ENCODE measurements at regions not wholly inside any gene's neighbourhood (a gene's known extent, or its start where the extent isn't known, plus 50 kb on each side); places are given as distances from the start of the nearest gene placed in this dataset.

DNA sequence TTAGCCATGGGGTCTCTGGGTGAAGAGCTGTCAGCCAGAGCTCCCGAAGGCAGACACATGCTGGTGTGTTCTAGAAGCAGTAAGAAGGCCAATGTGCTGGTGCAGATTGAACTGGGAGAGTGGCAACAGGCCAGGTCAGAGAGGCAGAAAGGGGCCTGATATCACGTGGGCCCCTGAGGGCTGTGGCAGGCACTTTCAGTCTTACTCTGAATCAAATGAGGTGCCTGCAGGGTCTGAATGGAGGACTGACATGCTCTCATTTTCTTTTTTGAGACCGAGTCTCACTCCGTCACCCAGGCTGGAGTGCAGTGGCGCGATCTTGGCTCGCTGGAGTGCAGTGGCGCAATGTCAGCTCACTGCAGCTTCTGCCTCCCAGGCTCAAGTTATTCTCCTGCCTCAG is 293.8 kb downstream of the ABCC12 start:
- H3K4me3 ChIP-seq (ENCODE audit: low read depth, low read length) = no peak overlapping the region
- TF ChIP-seq, protein P1, sequence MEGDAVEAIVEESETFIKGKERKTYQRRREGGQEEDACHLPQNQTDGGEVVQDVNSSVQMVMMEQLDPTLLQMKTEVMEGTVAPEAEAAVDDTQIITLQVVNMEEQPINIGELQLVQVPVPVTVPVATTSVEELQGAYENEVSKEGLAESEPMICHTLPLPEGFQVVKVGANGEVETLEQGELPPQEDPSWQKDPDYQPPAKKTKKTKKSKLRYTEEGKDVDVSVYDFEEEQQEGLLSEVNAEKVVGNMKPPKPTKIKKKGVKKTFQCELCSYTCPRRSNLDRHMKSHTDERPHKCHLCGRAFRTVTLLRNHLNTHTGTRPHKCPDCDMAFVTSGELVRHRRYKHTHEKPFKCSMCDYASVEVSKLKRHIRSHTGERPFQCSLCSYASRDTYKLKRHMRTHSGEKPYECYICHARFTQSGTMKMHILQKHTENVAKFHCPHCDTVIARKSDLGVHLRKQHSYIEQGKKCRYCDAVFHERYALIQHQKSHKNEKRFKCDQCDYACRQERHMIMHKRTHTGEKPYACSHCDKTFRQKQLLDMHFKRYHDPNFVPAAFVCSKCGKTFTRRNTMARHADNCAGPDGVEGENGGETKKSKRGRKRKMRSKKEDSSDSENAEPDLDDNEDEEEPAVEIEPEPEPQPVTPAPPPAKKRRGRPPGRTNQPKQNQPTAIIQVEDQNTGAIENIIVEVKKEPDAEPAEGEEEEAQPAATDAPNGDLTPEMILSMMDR (IDR thresholded peaks at IDR 0.05) = no peak
- no peak overlapping the region for H3K27ac ChIP-seq
- H3K36me3 ChIP-seq (ENCODE audit: control insufficient read depth, insufficient read depth, low read length) = no peaks in the 10 kb centered on the region
- no peak overlapping the region for H3K4me2 ChIP-seq (ENCODE audit: low read length)
- no peak overlapping the region for H3K9ac ChIP-seq
- no peaks in the 10 kb centered on the region for H3K9me3 ChIP-seq (ENCODE audit: control insufficient read depth, low read length)
- no peaks in the 10 kb centered on the region for H3K79me2 ChIP-seq
- H2AFZ ChIP-seq = no peak overlapping the region
- no peaks in the 10 kb centered on the region for H3K27me3 ChIP-seq (ENCODE audit: control insufficient read depth, insufficient read depth, low read length)
- no peaks in the 10 kb centered on the region for H3K4me1 ChIP-seq

DNA sequence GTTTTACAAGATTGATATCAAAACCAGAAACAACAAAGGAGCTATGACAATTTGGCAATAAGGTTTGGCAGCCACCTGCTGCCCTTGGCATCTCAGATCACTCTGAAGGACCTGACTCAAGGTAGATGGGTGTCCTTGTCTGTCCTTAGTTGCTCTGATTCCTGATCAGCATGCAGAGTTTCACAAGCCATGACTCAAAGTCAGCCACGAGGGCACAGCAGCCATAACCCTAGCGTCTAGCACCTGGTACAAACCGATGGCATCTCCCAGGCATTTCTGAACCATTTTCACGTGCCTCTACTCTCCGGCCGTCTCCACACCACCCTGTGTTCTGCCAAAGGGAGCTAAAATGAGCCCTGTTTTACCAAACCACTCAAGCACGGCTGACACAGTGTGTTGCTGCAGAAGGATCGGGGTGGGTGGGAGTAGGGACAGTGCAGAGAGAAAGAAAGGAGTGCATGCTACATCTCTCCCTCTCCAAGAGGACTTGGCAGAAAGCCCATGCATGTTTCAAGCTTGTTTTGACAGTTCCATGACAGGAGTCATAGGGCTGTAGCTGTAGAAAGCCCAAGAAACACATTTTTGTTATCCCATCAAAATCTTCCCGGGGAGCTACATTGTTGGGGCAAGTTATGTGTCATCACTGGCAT is 297.3 kb downstream of the ABCC12 start:
- Histone ChIP-seq H3K4me2 (ENCODE audit: low read length) (no peak overlapping the region), H3K4me3 (ENCODE audit: low read depth, low read length) (no peak overlapping the region)

DNA sequence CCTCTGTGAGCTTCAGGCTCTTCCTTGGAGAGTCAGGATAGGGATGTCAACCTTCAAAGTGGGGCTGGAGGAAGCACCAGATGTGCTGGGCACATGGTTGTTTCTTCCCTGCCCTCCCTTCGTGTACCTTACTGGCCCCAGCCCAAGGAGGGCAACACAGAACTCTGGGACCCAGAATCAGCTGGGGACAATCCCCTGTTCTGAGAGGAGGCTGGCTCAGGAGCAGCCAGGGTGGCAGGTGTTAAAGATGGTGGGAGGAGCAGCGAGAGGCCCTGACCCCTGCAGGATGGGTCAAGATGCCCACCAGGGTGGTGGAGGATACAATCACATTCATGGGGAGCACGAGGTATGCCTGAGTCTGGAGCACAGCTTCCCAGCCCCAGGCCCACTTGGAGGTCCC is 300.4 kb downstream of the ABCC12 start:
- H3K9ac ChIP-seq = no peak overlapping the region
- H3K9me3 ChIP-seq (ENCODE audit: control insufficient read depth, low read length) = no peaks in the 10 kb centered on the region
- H3K27ac ChIP-seq = no peak overlapping the region
- no peaks in the 10 kb centered on the region for H3K36me3 ChIP-seq (ENCODE audit: control insufficient read depth, insufficient read depth, low read length)
- no peak overlapping the region for H3K4me3 ChIP-seq (ENCODE audit: low read depth, low read length)
- no peaks in the 10 kb centered on the region for H3K4me1 ChIP-seq
- H3K4me2 ChIP-seq (ENCODE audit: low read length) = no peak overlapping the region
- H3K79me2 ChIP-seq = no peaks in the 10 kb centered on the region
- TF ChIP-seq, protein P1 (IDR thresholded peaks at IDR 0.05) = no peak
- no peaks in the 10 kb centered on the region for H3K27me3 ChIP-seq (ENCODE audit: control insufficient read depth, insufficient read depth, low read length)
- no peak overlapping the region for H2AFZ ChIP-seq

More for the DNA sequence above, 297.3 kb downstream of the ABCC12 start:
- TF ChIP-seq, protein P1 (IDR thresholded peaks at IDR 0.05) = no peak
- H3K9ac ChIP-seq = no peak overlapping the region
- no peaks in the 10 kb centered on the region for H3K9me3 ChIP-seq (ENCODE audit: control insufficient read depth, low read length)
- H3K79me2 ChIP-seq = no peaks in the 10 kb centered on the region
- H2AFZ ChIP-seq = no peak overlapping the region
- no peaks in the 10 kb centered on the region for H3K27me3 ChIP-seq (ENCODE audit: control insufficient read depth, insufficient read depth, low read length)
- no peaks in the 10 kb centered on the region for H3K4me1 ChIP-seq
- H3K36me3 ChIP-seq (ENCODE audit: control insufficient read depth, insufficient read depth, low read length) = no peaks in the 10 kb centered on the region
- no peak overlapping the region for H3K27ac ChIP-seq

DNA sequence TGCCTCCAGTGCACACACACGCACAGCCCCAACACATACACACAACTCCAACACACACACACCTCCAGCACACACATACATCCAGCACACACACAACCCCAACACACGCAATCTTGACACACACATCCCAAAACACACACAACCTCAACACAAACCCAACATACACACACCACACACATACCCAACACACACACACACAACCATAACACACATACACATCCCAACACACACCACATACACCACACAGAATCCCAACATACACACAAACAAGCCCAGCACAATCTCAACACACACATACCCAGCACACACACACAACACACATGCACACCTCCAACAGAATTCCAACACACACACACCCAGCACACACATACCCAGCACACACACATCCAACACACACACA is 301.1 kb downstream of the ABCC12 start:
- TF ChIP-seq, protein P1 (IDR thresholded peaks at IDR 0.05) = no peak
- no peaks in the 10 kb centered on the region for H3K36me3 ChIP-seq (ENCODE audit: control insufficient read depth, insufficient read depth, low read length)
- no peaks in the 10 kb centered on the region for H3K79me2 ChIP-seq
- no peaks in the 10 kb centered on the region for H3K27me3 ChIP-seq (ENCODE audit: control insufficient read depth, insufficient read depth, low read length)
- H3K27ac ChIP-seq = no peak overlapping the region
- no peak overlapping the region for H3K4me3 ChIP-seq (ENCODE audit: low read depth, low read length)
- no peaks in the 10 kb centered on the region for H3K4me1 ChIP-seq
- no peaks in the 10 kb centered on the region for H3K9me3 ChIP-seq (ENCODE audit: control insufficient read depth, low read length)
- H3K9ac ChIP-seq = no peak overlapping the region
- H2AFZ ChIP-seq = no peak overlapping the region
- H3K4me2 ChIP-seq (ENCODE audit: low read length) = no peak overlapping the region

- TF ChIP-seq, protein P1 (IDR thresholded peaks at IDR 0.05) = no peak
- H3K9ac ChIP-seq = no peak overlapping the region
- H2AFZ ChIP-seq = no peak overlapping the region
- no peaks in the 10 kb centered on the region for H3K27me3 ChIP-seq (ENCODE audit: control insufficient read depth, insufficient read depth, low read length)
- H3K79me2 ChIP-seq = no peaks in the 10 kb centered on the region
- no peaks in the 10 kb centered on the region for H3K4me1 ChIP-seq
- H3K4me3 ChIP-seq (ENCODE audit: low read depth, low read length) = no peak overlapping the region
- H3K4me2 ChIP-seq (ENCODE audit: low read length) = no peak overlapping the region
- no peaks in the 10 kb centered on the region for H3K9me3 ChIP-seq (ENCODE audit: control insufficient read depth, low read length)
- H3K27ac ChIP-seq = no peak overlapping the region
- H3K36me3 ChIP-seq (ENCODE audit: control insufficient read depth, insufficient read depth, low read length) = no peaks in the 10 kb centered on the region
Measured at GRCh38 chr16:47852991-47853390, 302.8 kb downstream of the ABCC12 start.

Data from parathyroid adenoma (tissue), 2 donors.